Transverse colon (tissue), 3 donors: ENCODE measurements at regions not wholly inside any gene's neighbourhood (a gene's known extent, or its start where the extent isn't known, plus 50 kb on each side); places are given as distances from the start of the nearest gene placed in this dataset.

ENCODE experiments used
- CTCF ChIP-seq, 5 experiments: fragments of 200-600 bp in 3 of 5; fragments of 450-650 bp in 2 of 5; sonication (generic) in 3 of 5; IDR thresholded peaks; 1 replicate in 2 of 5; 2 replicates in 3 of 5; pipeline ENCODE4 v1.5.1; 2016 to 2017; ENCODE audit warnings: antibody characterized with exemption in 5 of 5, inconsistent platforms in 3 of 5, mild to moderate bottlenecking in 2 of 5, moderate library complexity in 1 of 5
- EP300 ChIP-seq: sonication (generic); formaldehyde crosslinking; IDR thresholded peaks from one replicate; pipeline ENCODE4 v1.6.1; 2017; ENCODE audit warnings: antibody characterized with exemption, low read depth

- TF ChIP-seq CTCF (IDR thresholded peaks at IDR 0.05) (no peak), EP300 (no peak)
Measured at GRCh38 chr5:174547814-174548213, 176.6 kb upstream of the MSX2 start.
